ENCODE measurements at regions not wholly inside any gene's neighbourhood (a gene's known extent, or its start where the extent isn't known, plus 50 kb on each side); places are given as distances from the start of the nearest gene placed in this dataset.

- peak; percentile 54 to 81 (median 72) for DNase-seq
Observed at GRCh38 chr2:157194097-157194688, 63.3 kb upstream of the GALNT5 start.

GRCh38 chr2:157194844-157195243, 62.7 kb upstream of the GALNT5 start:
- DNase-seq = no peak

GRCh38 chr2:157196956-157197355, 60.5 kb upstream of the GALNT5 start:
- no peak for DNase-seq

GRCh38 chr2:157197848-157198247, 59.7 kb upstream of the GALNT5 start:
- DNase-seq = no peak

- no peak for DNase-seq
Observed at GRCh38 chr2:157203651-157204050, 53.9 kb upstream of the GALNT5 start.

GRCh38 chr2:157204401-157204800, 53.1 kb upstream of the GALNT5 start:
- DNase-seq = no peak

GRCh38 chr2:157206916-157207315, 50.6 kb upstream of the GALNT5 start:
- DNase-seq = no peak
